Amygdala (tissue), 56 donors: ENCODE measurements at regions not wholly inside any gene's neighbourhood (a gene's known extent, or its start where the extent isn't known, plus 50 kb on each side); places are given as distances from the start of the nearest gene placed in this dataset.
"Not testable (repeated sequence)": the region's sequence is repeated elsewhere in the genome, so short reads cannot be mapped to it uniquely, and the experiment has no call there.

ENCODE experiments used
- DNase-seq, 56 donors: peaks; one replicate each; lab custom pipeline; 2025; lab: John Stamatoyannopoulos, UW

DNA sequence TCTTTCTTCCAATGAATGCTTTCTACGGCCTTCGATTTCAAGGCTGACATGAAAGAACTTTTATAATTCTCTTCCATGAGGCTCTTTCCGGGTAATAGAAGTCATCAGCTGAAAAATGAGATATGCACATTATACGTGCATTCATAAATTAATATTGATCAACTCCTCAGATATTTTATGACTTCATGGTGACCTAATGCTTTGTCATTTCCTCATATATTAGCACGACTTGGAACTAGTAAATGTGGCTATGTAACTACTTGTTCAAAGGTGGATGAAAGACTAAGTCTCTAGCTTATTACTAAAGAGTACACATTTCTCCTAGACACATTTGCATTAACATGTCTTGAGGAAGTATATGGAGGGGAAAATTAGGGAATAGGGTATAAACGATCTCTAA is 168.8 kb downstream of the HDGFL1 start:
- DNase-seq = no peak

- DNase-seq = no peak
Measured at GRCh38 chr6:22747571-22747970, 178.2 kb downstream of the HDGFL1 start.

DNA sequence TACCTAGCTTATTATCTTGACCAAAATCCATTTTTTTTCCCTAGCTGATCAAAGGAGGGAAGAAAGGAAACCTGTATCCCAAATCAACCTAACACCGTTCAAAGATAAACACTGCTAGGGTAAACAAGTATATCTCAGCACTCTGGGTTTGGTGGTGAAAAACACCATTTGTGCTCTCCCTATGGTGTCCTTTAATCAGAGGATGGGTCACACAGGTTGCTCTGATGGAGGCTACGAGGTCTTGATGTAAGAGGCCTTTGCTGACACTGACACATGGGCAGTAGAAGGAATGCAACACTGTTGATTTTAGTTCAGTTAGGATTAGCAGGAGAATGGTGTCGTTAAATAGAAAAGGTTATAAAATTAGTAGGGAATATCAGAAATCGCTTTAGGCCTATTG is 179.3 kb downstream of the HDGFL1 start:
- no peak for DNase-seq

GRCh38 chr6:22749696-22750095 is 180.3 kb downstream of the HDGFL1 start:
- no peak for DNase-seq

DNA sequence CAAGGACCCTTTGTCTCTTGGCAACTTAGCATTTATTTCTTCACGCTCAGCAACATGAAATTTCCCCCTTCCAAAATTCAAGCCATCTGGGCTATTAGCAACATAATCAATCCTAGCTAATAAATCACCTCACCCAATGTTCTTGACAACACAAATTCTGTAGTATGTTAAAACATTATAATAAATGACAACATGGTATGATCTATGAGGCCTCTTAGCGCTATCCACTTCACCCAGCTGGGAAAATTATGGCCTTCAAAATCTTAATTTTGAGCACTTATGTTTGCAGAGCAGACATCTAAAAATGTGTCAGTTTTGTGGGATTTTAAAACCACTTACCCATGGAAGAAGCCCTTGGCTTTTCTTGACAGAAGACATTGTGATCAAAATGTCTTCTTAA is 181.9 kb downstream of the HDGFL1 start:
- DNase-seq = no peak

DNA sequence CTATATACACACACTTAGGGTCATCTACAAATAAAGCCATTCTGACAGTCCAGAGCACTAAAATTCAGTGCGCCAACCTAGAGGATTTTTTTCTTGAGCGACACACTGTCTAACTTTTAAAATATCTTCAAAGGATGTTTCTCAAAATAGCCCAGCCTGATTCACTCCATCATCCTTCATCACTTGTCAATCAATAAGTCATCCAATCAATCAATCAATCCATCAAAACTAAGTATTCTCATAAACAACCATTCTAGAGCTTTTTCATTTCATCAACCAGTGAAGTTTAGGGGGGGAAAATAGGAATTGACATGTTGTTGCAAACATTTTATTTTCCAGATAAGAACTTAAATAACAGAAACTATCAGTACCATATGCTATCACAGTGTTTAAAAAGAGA is 183.2 kb downstream of the HDGFL1 start:
- no peak for DNase-seq

- no peak for DNase-seq
Measured at GRCh38 chr6:22754061-22754460, 184.7 kb downstream of the HDGFL1 start.

- no peak for DNase-seq
Measured at GRCh38 chr6:22755605-22756004, 186.2 kb downstream of the HDGFL1 start.

GRCh38 chr6:22756365-22756764 is 187.0 kb downstream of the HDGFL1 start:
- no peak for DNase-seq

DNA sequence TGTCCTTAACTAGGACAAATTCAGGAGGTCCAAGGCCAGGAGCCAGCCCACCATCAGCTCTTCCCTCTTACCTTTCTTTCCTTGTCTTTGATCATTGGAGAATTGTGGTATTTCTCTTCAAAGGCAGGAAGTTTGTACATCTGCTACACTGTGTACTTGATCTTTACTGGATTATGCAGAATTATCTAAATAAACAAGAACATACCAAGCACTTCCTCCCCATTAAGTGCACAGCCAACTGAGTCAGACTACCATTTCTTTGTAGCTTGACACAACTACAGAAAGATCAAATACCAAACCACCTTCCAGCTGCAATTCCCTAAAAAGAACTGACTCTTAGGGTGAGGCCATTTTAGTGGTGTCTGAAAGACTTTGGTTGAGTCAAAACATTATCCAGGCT is 195.1 kb downstream of the HDGFL1 start:
- DNase-seq = no peak

DNA sequence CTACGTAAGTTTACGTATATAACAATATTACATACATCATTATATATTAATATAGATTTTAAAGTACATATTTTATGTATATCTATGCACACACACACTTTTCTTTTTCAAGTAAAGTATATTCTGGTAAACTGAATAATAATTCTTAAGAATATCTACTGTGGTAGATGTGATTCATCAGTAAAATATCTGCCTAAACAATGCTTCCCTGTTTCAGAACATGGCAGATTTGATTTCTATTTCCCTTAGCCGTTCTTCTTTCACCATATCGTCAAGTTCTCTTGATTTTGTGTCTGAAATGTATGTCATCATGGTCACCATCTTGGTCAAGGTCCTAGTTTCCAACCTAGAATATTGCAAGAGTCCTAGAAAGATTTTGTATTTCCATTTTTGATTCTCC is 195.6 kb downstream of the HDGFL1 start:
- DNase-seq = no peak

- DNase-seq = no peak
Measured at GRCh38 chr6:22766979-22767378, 197.6 kb downstream of the HDGFL1 start.

DNA sequence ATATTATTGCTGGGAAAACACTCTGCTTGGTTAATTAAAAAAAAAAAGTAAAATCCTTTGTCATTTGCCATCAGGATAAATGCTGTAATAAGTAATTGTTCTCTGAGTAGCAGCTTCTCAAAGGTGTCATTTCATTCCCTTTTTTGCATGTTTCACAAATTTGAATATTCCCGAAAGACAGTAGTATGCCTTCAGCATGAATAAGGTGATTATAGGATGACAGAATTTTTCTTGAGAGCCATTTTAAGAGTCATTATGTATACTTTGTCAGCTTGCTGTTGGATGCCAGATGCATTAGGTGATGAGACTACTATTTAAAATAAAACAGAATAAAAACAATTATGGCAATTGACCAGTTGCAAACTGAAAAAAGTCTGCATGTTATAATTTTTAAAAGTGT is 200.7 kb downstream of the HDGFL1 start:
- no peak for DNase-seq

- DNase-seq = no peak
Measured at GRCh38 chr6:22774129-22774528, 204.8 kb downstream of the HDGFL1 start.

GRCh38 chr6:22778438-22778837 is 209.1 kb downstream of the HDGFL1 start:
- not testable (repeated sequence) for DNase-seq

DNA sequence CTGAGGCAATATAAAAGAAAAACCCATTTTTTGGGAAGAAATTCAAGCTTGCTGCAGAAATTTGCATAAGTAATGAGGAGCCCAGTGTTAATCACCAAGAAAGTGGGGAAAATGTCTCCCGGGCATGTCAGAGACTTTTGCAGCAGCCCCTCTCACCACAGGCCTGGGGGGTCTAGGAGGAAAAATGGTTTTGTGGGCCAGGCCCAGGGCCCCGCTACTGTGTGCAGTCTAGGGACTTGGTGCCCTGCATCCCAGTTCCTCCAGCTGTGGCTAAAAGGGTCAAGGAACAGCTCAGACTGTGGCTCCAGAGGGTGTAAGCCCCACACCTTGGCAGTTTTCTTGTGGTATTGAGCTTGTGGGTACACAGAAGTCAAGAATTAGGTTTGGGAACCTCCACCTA is 209.7 kb downstream of the HDGFL1 start:
- no peak for DNase-seq

DNA sequence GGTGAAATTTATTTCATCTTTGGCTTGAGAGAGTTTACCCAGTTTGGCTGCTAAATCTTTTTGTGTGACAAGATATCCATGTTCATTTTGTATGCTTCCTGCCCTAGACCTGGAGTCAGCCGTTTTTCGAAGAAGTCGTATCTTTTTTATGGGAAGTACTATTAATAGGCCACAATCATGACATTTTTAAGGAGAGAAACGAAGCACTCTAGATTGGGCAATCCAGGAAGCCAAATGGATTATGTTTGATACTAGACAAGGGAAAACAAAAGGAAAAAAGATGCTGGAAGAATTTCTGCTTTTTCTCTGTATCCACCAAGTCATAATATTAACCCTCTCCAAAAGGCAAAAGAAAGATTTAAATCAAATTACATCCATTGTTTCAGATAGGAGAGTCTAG is 214.6 kb downstream of the HDGFL1 start:
- no peak for DNase-seq

- peak in 45 of 56 donors; percentile 1 to 64 (median 18) for DNase-seq
Measured at GRCh38 chr6:22784601-22785410, 215.4 kb downstream of the HDGFL1 start.

DNA sequence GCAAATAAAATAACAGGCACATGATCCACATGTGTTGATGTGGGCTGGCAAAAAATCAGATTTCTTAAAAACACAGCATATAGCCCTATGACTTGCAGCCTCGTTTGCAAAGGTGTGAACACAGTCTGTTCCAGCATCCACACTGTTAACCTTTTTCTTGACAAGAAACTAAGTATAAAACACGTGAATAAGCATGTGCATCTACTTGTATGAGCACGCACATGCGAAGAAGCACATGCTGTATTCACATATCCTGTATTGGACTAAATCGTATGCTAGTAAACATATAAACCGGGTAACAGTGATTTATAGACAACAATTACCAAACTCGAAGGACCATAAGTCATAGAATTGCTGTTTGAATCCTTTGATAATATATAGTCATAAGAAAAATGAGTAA is 218.7 kb downstream of the HDGFL1 start:
- no peak for DNase-seq

DNA sequence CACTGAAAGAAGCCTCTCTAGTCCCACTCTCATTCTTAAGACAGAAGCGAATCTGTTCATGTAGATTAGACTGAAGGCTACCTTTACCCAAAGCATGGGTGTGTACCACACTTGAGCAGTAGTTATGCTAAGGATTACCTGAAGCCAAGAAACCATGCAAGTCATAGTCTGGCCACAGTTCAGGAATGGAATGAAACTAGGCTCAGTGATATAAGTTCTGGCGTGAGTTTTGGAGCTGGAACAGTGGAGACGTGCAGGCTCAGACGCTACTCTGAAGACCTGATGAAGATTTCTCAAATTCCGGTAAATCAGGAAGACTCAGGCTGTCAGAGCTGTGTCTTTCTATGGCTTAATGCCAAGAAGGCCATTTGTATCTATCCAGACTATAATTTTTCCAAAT is 219.9 kb downstream of the HDGFL1 start:
- no peak for DNase-seq

GRCh38 chr6:22794844-22795243 is 225.5 kb downstream of the HDGFL1 start:
- DNase-seq = no peak

GRCh38 chr6:22800451-22800850 is 231.1 kb downstream of the HDGFL1 start:
- DNase-seq = no peak

GRCh38 chr6:22801831-22802230 is 232.5 kb downstream of the HDGFL1 start:
- no peak for DNase-seq
